ENCODE measurements at regions not wholly inside any gene's neighbourhood (a gene's known extent, or its start where the extent isn't known, plus 50 kb on each side); places are given as distances from the start of the nearest gene placed in this dataset.

DNA sequence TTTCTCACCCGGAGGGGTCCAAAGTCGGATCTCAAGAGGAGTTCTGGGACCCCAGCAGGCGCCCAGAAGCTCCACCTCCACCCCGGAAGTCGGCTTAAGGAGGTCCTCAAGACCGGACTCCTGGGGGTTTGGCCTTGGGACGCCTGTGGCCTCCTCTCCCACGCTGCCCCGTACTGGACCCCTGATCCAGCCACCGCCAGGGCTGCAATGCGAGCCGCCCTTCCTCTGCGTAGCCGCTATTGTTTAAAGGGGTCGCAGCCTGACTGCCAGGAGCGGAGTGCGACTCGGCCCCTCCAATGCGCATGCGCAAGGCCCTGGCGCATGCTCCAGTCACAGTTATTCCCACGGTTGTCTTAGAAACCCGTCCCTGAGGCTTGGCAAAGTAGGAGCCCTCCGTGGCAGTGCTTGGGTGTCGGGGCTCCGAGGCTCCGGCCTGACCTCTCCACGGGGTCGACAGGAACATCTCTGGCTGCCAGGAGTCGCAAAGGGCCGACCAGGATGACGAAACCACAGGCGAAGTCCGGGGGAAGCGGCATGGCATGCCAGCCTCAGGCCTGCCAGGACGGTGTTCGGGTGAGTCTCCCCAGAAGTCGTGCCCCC is 719.0 kb downstream of the KCNJ18 start:
- no peak overlapping the region for H3K27ac ChIP-seq (ENCODE audit: low read depth in 1 of 3, low read length in 2 of 3)
- DNase-seq: no peak
- FAIRE-seq: no peak
- 87 to 91% (median 91%) methylated on average over 38 of the region's 38 CpGs for WGBS, 3 donors
- H3K36me3 ChIP-seq (ENCODE audit: control insufficient read depth in 3 of 3, insufficient read depth in 2 of 3, low read depth in 1 of 3, low read length in 3 of 3): no peaks in the 10 kb centered on the region
- no peaks in the 10 kb centered on the region for H3K4me1 ChIP-seq (ENCODE audit: control insufficient read depth in 3 of 3, insufficient read depth in 2 of 3, low read depth in 1 of 3, low read length in 2 of 3)
- H3K9me3 ChIP-seq (ENCODE audit: control insufficient read depth in 2 of 2, insufficient read depth in 1 of 2, low read depth in 1 of 2, low read length in 1 of 2): peaks cover 11 to 22% of the 10 kb centered on the region in 2 donors
- no peak overlapping the region for H3K4me3 ChIP-seq (ENCODE audit: low read depth in 1 of 3, low read length in 3 of 3)
- H3K27me3 ChIP-seq (ENCODE audit: control insufficient read depth in 3 of 3, insufficient read depth in 3 of 3, low read length in 3 of 3): no peaks in the 10 kb centered on the region

DNA sequence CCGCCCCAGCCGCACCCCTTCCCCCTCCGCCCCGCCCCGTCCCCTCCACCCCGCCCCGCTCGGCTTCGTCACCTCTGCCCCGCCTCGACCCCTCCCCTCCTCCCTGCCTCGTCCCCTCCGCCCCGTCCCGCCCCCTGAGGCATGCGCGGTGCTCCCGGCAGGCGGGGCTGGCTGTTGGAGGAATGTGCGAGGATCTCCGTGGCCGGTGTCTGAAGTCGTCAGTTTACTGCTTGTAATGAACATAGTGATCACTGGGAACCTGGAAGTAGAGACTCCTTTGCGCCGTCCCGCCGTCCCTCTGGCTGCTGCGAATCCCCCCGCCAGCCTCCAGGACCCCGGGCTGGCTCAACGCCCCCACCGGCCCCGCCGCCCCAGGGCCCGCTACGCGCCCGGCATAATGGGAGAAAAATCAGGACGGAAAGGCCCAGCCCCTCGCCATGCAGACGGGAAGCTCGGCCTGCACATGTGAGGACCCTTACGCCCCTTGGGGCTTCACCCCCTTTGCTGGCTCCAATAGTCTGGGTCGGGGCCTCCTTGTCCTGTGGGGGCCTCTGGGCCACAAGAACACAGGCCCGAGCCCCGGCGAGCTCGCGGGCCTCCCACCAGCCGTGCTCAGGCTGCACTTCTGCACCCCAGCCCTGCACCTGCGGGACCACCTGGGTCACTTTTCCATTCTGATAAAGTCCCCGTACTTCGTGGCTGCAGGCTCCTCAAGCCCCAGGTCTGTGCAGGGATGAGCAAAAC is 743.1 kb downstream of the KCNJ18 start:
- FAIRE-seq (no peak), DNase-seq (no peak)
- H3K36me3 ChIP-seq (ENCODE audit: control insufficient read depth in 3 of 3, insufficient read depth in 2 of 3, low read depth in 1 of 3, low read length in 3 of 3): no peaks in the 10 kb centered on the region
- H3K4me1 ChIP-seq (ENCODE audit: control insufficient read depth in 3 of 3, insufficient read depth in 2 of 3, low read depth in 1 of 3, low read length in 2 of 3): no peaks in the 10 kb centered on the region
- 70 to 81% (median 79%) methylated on average over 38 to 52 of the region's 53 CpGs for WGBS, 3 donors
- no peaks in the 10 kb centered on the region for H3K27me3 ChIP-seq (ENCODE audit: control insufficient read depth in 3 of 3, insufficient read depth in 3 of 3, low read length in 3 of 3)
- peaks cover 7 to 8% of the 10 kb centered on the region in 2 donors for H3K9me3 ChIP-seq (ENCODE audit: control insufficient read depth in 2 of 2, insufficient read depth in 1 of 2, low read depth in 1 of 2, low read length in 1 of 2)
- H3K27ac ChIP-seq (ENCODE audit: low read depth in 1 of 3, low read length in 2 of 3): no peak overlapping the region
- no peak overlapping the region for H3K4me3 ChIP-seq (ENCODE audit: low read depth in 1 of 3, low read length in 3 of 3)

DNA sequence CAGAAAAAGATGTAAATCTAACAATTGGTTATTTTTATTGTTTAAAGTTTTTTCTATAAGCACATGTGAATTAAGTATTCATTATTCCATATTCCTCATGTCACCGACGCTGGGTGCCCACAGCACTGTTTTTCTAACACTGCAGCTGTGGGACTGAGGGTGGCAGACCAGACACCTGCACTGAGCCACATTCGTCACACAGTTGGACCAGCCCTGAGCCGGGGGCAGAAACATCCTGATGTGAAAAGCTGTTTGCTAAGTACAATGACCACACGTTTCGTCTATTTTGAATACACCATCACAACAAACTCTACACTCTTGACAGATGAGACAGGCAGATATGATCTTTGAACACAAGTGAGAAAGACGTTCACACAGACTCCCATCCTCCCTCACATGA is 749.5 kb downstream of the KCNJ18 start:
- no peaks in the 10 kb centered on the region for H3K36me3 ChIP-seq (ENCODE audit: control insufficient read depth in 3 of 3, insufficient read depth in 2 of 3, low read depth in 1 of 3, low read length in 3 of 3)
- DNase-seq (no peak), FAIRE-seq (no peak)
- no peak overlapping the region for H3K27ac ChIP-seq (ENCODE audit: low read depth in 1 of 3, low read length in 2 of 3)
- H3K9me3 ChIP-seq (ENCODE audit: control insufficient read depth in 2 of 2, insufficient read depth in 1 of 2, low read depth in 1 of 2, low read length in 1 of 2): peaks cover 0 to 15% of the 10 kb centered on the region in 2 donors
- WGBS, 3 donors: 70 to 74% (median 71%) methylated on average over 7 of the region's 7 CpGs
- no peak overlapping the region for H3K4me3 ChIP-seq (ENCODE audit: low read depth in 1 of 3, low read length in 3 of 3)
- no peaks in the 10 kb centered on the region for H3K27me3 ChIP-seq (ENCODE audit: control insufficient read depth in 3 of 3, insufficient read depth in 3 of 3, low read length in 3 of 3)
- H3K4me1 ChIP-seq (ENCODE audit: control insufficient read depth in 3 of 3, insufficient read depth in 2 of 3, low read depth in 1 of 3, low read length in 2 of 3): no peaks in the 10 kb centered on the region

DNA sequence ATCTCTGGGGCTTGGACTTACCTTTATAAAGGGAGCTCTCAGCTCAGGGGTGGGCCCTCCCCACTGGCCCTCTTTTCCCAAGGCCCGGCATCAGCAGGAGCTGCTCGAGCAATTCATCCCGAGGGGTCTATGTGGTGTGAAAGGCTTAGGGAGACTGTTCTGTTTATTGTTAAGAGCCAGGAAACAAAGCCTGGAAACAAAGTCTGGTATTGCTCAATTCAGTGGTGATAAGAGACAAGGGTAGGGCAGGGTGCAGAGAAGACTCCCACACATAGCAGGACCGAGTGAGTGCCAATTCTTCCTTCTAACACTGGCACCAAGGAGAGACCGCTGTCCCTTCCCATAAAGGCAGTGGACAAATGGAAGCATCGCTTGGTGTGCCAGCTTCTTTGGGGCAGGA is 750.7 kb downstream of the KCNJ18 start:
- no peak for FAIRE-seq
- Histone ChIP-seq H3K9me3 (ENCODE audit: control insufficient read depth in 2 of 2, insufficient read depth in 1 of 2, low read depth in 1 of 2, low read length in 1 of 2) (peaks cover 0 to 19% of the 10 kb centered on the region in 2 donors), H3K4me3 (ENCODE audit: low read depth in 1 of 3, low read length in 3 of 3) (no peak overlapping the region), H3K27me3 (ENCODE audit: control insufficient read depth in 3 of 3, insufficient read depth in 3 of 3, low read length in 3 of 3) (no peaks in the 10 kb centered on the region), H3K4me1 (ENCODE audit: control insufficient read depth in 3 of 3, insufficient read depth in 2 of 3, low read depth in 1 of 3, low read length in 2 of 3) (no peaks in the 10 kb centered on the region), H3K36me3 (ENCODE audit: control insufficient read depth in 3 of 3, insufficient read depth in 2 of 3, low read depth in 1 of 3, low read length in 3 of 3) (no peaks in the 10 kb centered on the region), H3K27ac (ENCODE audit: low read depth in 1 of 3, low read length in 2 of 3) (no peak overlapping the region)
- DNase-seq: no peak
- WGBS, 3 donors: 78 to 83% (median 78%) methylated on average over 6 of the region's 6 CpGs

DNA sequence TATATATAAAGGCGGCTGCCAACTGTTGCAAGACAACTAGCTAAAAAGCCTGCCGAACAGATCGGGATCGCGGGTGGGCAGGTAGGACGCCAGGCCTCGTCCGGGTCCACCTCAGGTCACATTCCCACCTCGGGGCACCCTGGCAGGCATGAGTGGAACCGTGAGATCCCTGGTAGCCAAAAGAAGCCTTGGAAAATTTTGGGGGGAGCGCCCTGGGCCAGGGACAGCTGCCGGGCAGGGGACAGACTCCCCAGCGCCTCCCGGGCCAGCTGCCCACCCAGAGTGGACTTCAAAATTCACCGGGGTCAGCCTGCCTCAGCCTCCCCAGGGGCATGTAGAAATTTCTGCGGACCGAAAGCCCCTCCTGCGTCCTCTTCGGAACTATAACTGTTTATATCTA is 760.9 kb downstream of the KCNJ18 start:
- Histone ChIP-seq H3K27me3 (ENCODE audit: control insufficient read depth in 3 of 3, insufficient read depth in 3 of 3, low read length in 3 of 3) (no peaks in the 10 kb centered on the region), H3K4me3 (ENCODE audit: low read depth in 1 of 3, low read length in 3 of 3) (no peak overlapping the region), H3K27ac (ENCODE audit: low read depth in 1 of 3, low read length in 2 of 3) (no peak overlapping the region), H3K36me3 (ENCODE audit: control insufficient read depth in 3 of 3, insufficient read depth in 2 of 3, low read depth in 1 of 3, low read length in 3 of 3) (no peaks in the 10 kb centered on the region), H3K9me3 (ENCODE audit: control insufficient read depth in 2 of 2, insufficient read depth in 1 of 2, low read depth in 1 of 2, low read length in 1 of 2) (peaks cover 0 to 15% of the 10 kb centered on the region in 2 donors), H3K4me1 (ENCODE audit: control insufficient read depth in 3 of 3, insufficient read depth in 2 of 3, low read depth in 1 of 3, low read length in 2 of 3) (no peaks in the 10 kb centered on the region)
- FAIRE-seq: no peak
- no peak for DNase-seq
- 89 to 91% (median 90%) methylated on average over 19 of the region's 19 CpGs for WGBS, 3 donors

DNA sequence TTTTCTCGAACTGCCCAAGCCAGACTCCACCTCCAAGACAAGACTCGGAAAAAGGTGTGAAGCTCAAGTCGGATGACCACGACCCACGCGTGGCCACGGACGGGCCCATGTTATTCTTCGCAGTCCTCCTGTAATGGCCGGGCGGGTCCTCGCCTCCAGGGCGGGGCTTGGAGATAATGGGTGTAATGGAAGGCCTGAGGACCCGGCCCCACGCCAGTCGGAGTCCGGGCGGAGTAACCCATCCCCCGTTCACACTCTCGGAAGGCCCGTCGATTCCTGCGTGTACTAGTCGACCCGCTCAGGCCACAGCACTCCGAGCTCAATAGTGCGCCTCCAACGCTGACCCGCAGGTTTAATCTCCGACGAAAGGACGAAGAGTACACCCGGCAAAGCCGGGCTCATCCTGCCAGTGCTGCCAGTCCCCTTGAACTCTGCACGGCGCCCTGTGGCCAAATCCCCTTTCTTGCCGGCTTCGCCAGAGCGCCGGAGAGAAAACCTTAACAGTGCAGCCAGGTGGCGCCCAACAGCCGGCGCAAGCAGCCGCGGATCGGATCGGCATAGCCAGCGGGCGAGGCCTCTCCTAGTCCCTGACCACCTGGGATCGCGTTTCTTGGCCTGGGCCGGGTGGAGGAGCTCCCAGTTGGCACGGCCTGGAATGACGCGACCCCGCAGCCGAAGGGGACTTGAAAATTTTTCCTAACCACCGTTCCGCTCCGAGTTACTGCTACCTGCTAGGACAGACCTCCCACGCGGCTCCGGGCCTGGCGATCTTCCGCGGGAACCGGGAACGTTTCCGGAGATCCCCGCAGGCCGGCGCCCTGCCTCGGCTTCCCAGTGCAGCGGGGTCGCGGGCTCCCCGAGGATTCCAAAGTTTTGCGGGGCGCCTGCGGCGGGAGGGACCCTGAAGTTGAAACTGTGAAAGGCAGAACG is 762.0 kb downstream of the KCNJ18 start:
- Histone ChIP-seq H3K4me3 (ENCODE audit: low read depth in 1 of 3, low read length in 3 of 3) (no peak overlapping the region), H3K27me3 (ENCODE audit: control insufficient read depth in 3 of 3, insufficient read depth in 3 of 3, low read length in 3 of 3) (no peaks in the 10 kb centered on the region), H3K4me1 (ENCODE audit: control insufficient read depth in 3 of 3, insufficient read depth in 2 of 3, low read depth in 1 of 3, low read length in 2 of 3) (no peaks in the 10 kb centered on the region), H3K9me3 (ENCODE audit: control insufficient read depth in 2 of 2, insufficient read depth in 1 of 2, low read depth in 1 of 2, low read length in 1 of 2) (peaks cover 0 to 15% of the 10 kb centered on the region in 2 donors), H3K36me3 (ENCODE audit: control insufficient read depth in 3 of 3, insufficient read depth in 2 of 3, low read depth in 1 of 3, low read length in 3 of 3) (no peaks in the 10 kb centered on the region), H3K27ac (ENCODE audit: low read depth in 1 of 3, low read length in 2 of 3) (no peak overlapping the region)
- DNase-seq: no peak
- WGBS, 3 donors: 74 to 86% (median 85%) methylated on average over 82 of the region's 82 CpGs
- no peak for FAIRE-seq

DNA sequence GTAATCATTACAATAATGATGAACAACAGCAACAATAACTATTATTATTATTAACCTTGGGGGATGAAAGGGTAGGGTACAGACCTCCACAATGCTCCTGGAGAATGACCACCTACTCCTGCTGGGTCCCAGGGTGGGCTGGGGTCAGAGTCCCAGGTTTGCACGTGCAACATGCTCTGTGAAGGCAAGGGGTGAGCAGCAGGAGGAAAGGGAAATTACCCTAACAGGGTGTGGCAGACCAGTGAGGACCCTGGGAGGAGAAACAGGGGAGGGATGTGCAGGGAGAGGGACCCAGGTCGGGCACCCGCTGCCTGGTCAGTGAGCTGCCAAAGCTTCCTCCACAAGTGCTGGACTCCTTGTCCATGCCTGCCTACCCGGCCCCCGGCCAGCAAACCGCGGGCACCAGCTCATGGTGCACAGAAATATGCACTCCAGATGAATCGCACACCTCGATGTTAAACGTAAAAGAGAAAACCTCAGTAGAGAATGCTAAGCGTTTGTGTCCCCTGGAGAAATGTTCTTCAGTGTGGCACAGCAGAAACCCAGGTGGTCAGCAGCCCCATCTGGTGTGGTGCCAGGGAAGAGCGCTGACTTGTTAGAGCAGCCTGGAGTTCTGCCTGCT is 767.1 kb downstream of the KCNJ18 start:
- Histone ChIP-seq H3K4me1 (ENCODE audit: control insufficient read depth in 3 of 3, insufficient read depth in 2 of 3, low read depth in 1 of 3, low read length in 2 of 3) (no peaks in the 10 kb centered on the region), H3K36me3 (ENCODE audit: control insufficient read depth in 3 of 3, insufficient read depth in 2 of 3, low read depth in 1 of 3, low read length in 3 of 3) (no peaks in the 10 kb centered on the region), H3K4me3 (ENCODE audit: low read depth in 1 of 3, low read length in 3 of 3) (no peak overlapping the region), H3K9me3 (ENCODE audit: control insufficient read depth in 2 of 2, insufficient read depth in 1 of 2, low read depth in 1 of 2, low read length in 1 of 2) (peaks cover 4 to 8% of the 10 kb centered on the region in 2 donors), H3K27ac (ENCODE audit: low read depth in 1 of 3, low read length in 2 of 3) (no peak overlapping the region), H3K27me3 (ENCODE audit: control insufficient read depth in 3 of 3, insufficient read depth in 3 of 3, low read length in 3 of 3) (no peaks in the 10 kb centered on the region)
- FAIRE-seq: no peak
- DNase-seq: no peak
- WGBS, 3 donors: 83 to 85% (median 84%) methylated on average over 11 to 12 of the region's 12 CpGs

DNA sequence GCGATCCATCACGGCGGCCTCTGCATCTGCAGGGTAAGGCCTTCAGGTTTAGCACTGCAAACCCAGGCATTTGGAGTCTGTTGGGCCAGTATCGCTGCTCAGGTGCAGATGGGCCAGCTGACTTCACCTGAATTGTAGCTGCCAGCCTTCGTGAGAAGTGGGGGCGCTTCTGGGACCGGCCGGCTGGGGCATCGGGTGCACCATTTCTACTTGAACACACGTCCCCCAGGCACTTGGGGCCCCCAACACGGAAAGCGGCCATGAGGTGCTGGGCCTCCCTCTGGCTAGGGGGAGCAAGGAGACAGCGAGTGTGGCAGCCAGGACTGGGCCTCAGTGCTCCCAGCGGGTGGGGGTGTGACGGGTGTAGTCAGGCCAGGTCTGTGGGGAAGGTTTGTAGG is 767.6 kb downstream of the KCNJ18 start:
- Histone ChIP-seq H3K4me3 (ENCODE audit: low read depth in 1 of 3, low read length in 3 of 3) (no peak overlapping the region), H3K27ac (ENCODE audit: low read depth in 1 of 3, low read length in 2 of 3) (no peak overlapping the region), H3K4me1 (ENCODE audit: control insufficient read depth in 3 of 3, insufficient read depth in 2 of 3, low read depth in 1 of 3, low read length in 2 of 3) (no peaks in the 10 kb centered on the region), H3K27me3 (ENCODE audit: control insufficient read depth in 3 of 3, insufficient read depth in 3 of 3, low read length in 3 of 3) (no peaks in the 10 kb centered on the region), H3K9me3 (ENCODE audit: control insufficient read depth in 2 of 2, insufficient read depth in 1 of 2, low read depth in 1 of 2, low read length in 1 of 2) (peaks cover 4 to 8% of the 10 kb centered on the region in 2 donors), H3K36me3 (ENCODE audit: control insufficient read depth in 3 of 3, insufficient read depth in 2 of 3, low read depth in 1 of 3, low read length in 3 of 3) (no peaks in the 10 kb centered on the region)
- DNase-seq (no peak), FAIRE-seq (no peak)
- WGBS, 3 donors: 84 to 90% (median 85%) methylated on average over 15 of the region's 15 CpGs
